Small intestine (tissue), 7 donors: ENCODE measurements at regions not wholly inside any gene's neighbourhood (a gene's known extent, or its start where the extent isn't known, plus 50 kb on each side); places are given as distances from the start of the nearest gene placed in this dataset.

ENCODE experiments used
- DNase-seq, 2 donors: peaks; one replicate each; pipeline versions ENCODE4 v3.0.0 to v3.0.0-alpha.2; 2013
- FAIRE-seq: peaks from 2 replicates; lab custom pipeline; 2012; peaks lifted over from hg19 to GRCh38; lab: Jason Lieb, UNC
- H3K27ac ChIP-seq, 3 donors: one replicate each; pipeline ENCODE4 v1.5.1; 2013; ENCODE audit warnings: low read length in 2 of 3, mild to moderate bottlenecking in 2 of 3, control low read depth in 1 of 3, inconsistent platforms in 1 of 3, low read depth in 1 of 3, moderate library complexity in 1 of 3
- H3K27me3 ChIP-seq, 3 donors: one replicate each; pipeline ENCODE4 v1.6.1; 2013; ENCODE audit warnings: low read length in 3 of 3, inconsistent platforms in 1 of 3; ENCODE audit not compliant: control insufficient read depth in 3 of 3, insufficient read depth in 3 of 3
- H3K36me3 ChIP-seq, 3 donors: one replicate each; pipeline ENCODE4 v1.6.1; 2013; ENCODE audit warnings: low read length in 3 of 3, inconsistent platforms in 1 of 3, low read depth in 1 of 3, mild to moderate bottlenecking in 1 of 3, moderate library complexity in 1 of 3; ENCODE audit not compliant: control insufficient read depth in 3 of 3, insufficient read depth in 2 of 3
- H3K4me1 ChIP-seq, 3 donors: one replicate each; pipeline ENCODE4 v1.6.1; 2013; ENCODE audit warnings: low read length in 2 of 3, inconsistent platforms in 1 of 3, low read depth in 1 of 3, mild to moderate bottlenecking in 1 of 3, moderate library complexity in 1 of 3; ENCODE audit not compliant: control insufficient read depth in 3 of 3, insufficient read depth in 2 of 3
- H3K4me3 ChIP-seq, 3 donors: one replicate each; pipeline ENCODE4 v1.5.1; 2013; ENCODE audit warnings: low read length in 3 of 3, control low read depth in 1 of 3, inconsistent platforms in 1 of 3, low read depth in 1 of 3, mild to moderate bottlenecking in 1 of 3, moderate library complexity in 1 of 3
- H3K9me3 ChIP-seq, 2 donors: one replicate each; pipeline ENCODE4 v1.6.1; 2013; ENCODE audit warnings: low read depth in 1 of 2, low read length in 1 of 2; ENCODE audit not compliant: control insufficient read depth in 2 of 2, insufficient read depth in 1 of 2
- WGBS, 3 donors: extraction: QIAGEN DNeasy Blood & Tissue Kit; methylation state at CpG; one replicate each; pipeline ENCODE4 v1.1.7; 2013; 5-methylcytosine and 5-hydroxymethylcytosine counted together
- donor health status: healthy with polysubstance abuse.
- donor health status: control.
- donor health status: control.
- donor health status: Bipolar disorder and iron deficiency.
- donor health status: healthy.

- Histone ChIP-seq H3K27me3 (peaks cover 0 to 3% (median 0%) of the 10 kb centered on the region in 3 donors), H3K27ac (no peak overlapping the region), H3K9me3 (no peaks in the 10 kb centered on the region), H3K4me3 (no peak overlapping the region), H3K36me3 (no peaks in the 10 kb centered on the region), H3K4me1 (no peaks in the 10 kb centered on the region)
- 61 to 69% (median 64%) methylated on average over 4 of the region's 4 CpGs for WGBS, 3 donors
- DNase-seq, result no peak
- FAIRE-seq, result no peak
Measured at GRCh38 chr10:29184205-29185000, 104.5 kb upstream of the LYZL1 start.

GRCh38 chr10:29185050-29185449 is 103.8 kb upstream of the LYZL1 start:
- Histone ChIP-seq H3K27ac (no peak overlapping the region), H3K27me3 (peaks cover 0 to 3% (median 0%) of the 10 kb centered on the region in 3 donors), H3K4me1 (no peaks in the 10 kb centered on the region), H3K4me3 (no peak overlapping the region), H3K36me3 (no peaks in the 10 kb centered on the region), H3K9me3 (no peaks in the 10 kb centered on the region)
- 68 to 88% (median 87%) methylated on average over 5 of the region's 5 CpGs for WGBS, 3 donors
- DNase-seq (no peak), FAIRE-seq (no peak)

- no peak for FAIRE-seq
- Histone ChIP-seq H3K9me3 (no peaks in the 10 kb centered on the region), H3K4me1 (no peaks in the 10 kb centered on the region), H3K27me3 (peaks cover 0 to 3% (median 0%) of the 10 kb centered on the region in 3 donors), H3K36me3 (no peaks in the 10 kb centered on the region), H3K27ac (no peak overlapping the region), H3K4me3 (no peak overlapping the region)
- WGBS, 3 donors, result 72 to 85% (median 77%) methylated on average over 3 of the region's 3 CpGs
- DNase-seq, result no peak
Measured at GRCh38 chr10:29186221-29186620, 102.6 kb upstream of the LYZL1 start.

GRCh38 chr10:29189256-29189655 is 99.6 kb upstream of the LYZL1 start:
- no peaks in the 10 kb centered on the region for H3K4me1 ChIP-seq
- no peak overlapping the region for H3K27ac ChIP-seq
- peaks cover 0 to 3% (median 0%) of the 10 kb centered on the region in 3 donors for H3K27me3 ChIP-seq
- FAIRE-seq (no peak), DNase-seq (no peak)
- H3K9me3 ChIP-seq, result no peaks in the 10 kb centered on the region
- 19 to 78% (median 60%) methylated on average over 2 of the region's 2 CpGs for WGBS, 3 donors
- no peak overlapping the region for H3K4me3 ChIP-seq
- no peaks in the 10 kb centered on the region for H3K36me3 ChIP-seq

GRCh38 chr10:29191674-29192073 is 97.2 kb upstream of the LYZL1 start:
- H3K27me3 ChIP-seq, result peaks cover 0 to under 1% (median 0%) of the 10 kb centered on the region in 3 donors
- H3K4me3 ChIP-seq, result no peak overlapping the region
- WGBS, 3 donors, result 49 to 63% (median 52%) methylated on average over 8 of the region's 8 CpGs
- no peaks in the 10 kb centered on the region for H3K36me3 ChIP-seq
- H3K27ac ChIP-seq, result no peak overlapping the region
- DNase-seq, result no peak
- no peak for FAIRE-seq
- peaks cover 0 to 6% of the 10 kb centered on the region in 2 donors for H3K9me3 ChIP-seq
- H3K4me1 ChIP-seq, result no peaks in the 10 kb centered on the region

GRCh38 chr10:29199339-29199738 is 89.5 kb upstream of the LYZL1 start:
- H3K27me3 ChIP-seq, result no peaks in the 10 kb centered on the region
- WGBS, 3 donors, result 19 to 35% (median 28%) methylated on average over 7 of the region's 7 CpGs
- FAIRE-seq, result no peak
- H3K4me1 ChIP-seq, result no peaks in the 10 kb centered on the region
- no peak overlapping the region for H3K27ac ChIP-seq
- H3K9me3 ChIP-seq, result peaks cover 0 to 6% of the 10 kb centered on the region in 2 donors
- H3K36me3 ChIP-seq, result no peaks in the 10 kb centered on the region
- H3K4me3 ChIP-seq, result no peak overlapping the region
- DNase-seq, result peak in 1 of 2 donors; percentile 2

- H3K4me3 ChIP-seq, result no peak overlapping the region
- no peaks in the 10 kb centered on the region for H3K4me1 ChIP-seq
- H3K27me3 ChIP-seq, result peaks cover 0 to under 1% (median 0%) of the 10 kb centered on the region in 3 donors
- FAIRE-seq (no peak), DNase-seq (no peak)
- no peaks in the 10 kb centered on the region for H3K36me3 ChIP-seq
- peaks cover 0 to 6% of the 10 kb centered on the region in 2 donors for H3K9me3 ChIP-seq
- WGBS, 3 donors, result 61 to 76% (median 65%) methylated on average over 4 of the region's 4 CpGs
- no peak overlapping the region for H3K27ac ChIP-seq
Measured at GRCh38 chr10:29199941-29200679, 88.8 kb upstream of the LYZL1 start.

- no peaks in the 10 kb centered on the region for H3K9me3 ChIP-seq
- no peak overlapping the region for H3K27ac ChIP-seq
- H3K27me3 ChIP-seq, result peaks cover 0 to 4% (median 0%) of the 10 kb centered on the region in 3 donors
- no peak overlapping the region for H3K4me3 ChIP-seq
- 64 to 74% (median 71%) methylated on average over 10 of the region's 10 CpGs for WGBS, 3 donors
- FAIRE-seq (no peak), DNase-seq (no peak)
- H3K36me3 ChIP-seq, result no peaks in the 10 kb centered on the region
- no peaks in the 10 kb centered on the region for H3K4me1 ChIP-seq
Measured at GRCh38 chr10:29202386-29202940, 86.4 kb upstream of the LYZL1 start.
